ENCODE measurements at regions not wholly inside any gene's neighbourhood (a gene's known extent, or its start where the extent isn't known, plus 50 kb on each side); places are given as distances from the start of the nearest gene placed in this dataset.

DNA sequence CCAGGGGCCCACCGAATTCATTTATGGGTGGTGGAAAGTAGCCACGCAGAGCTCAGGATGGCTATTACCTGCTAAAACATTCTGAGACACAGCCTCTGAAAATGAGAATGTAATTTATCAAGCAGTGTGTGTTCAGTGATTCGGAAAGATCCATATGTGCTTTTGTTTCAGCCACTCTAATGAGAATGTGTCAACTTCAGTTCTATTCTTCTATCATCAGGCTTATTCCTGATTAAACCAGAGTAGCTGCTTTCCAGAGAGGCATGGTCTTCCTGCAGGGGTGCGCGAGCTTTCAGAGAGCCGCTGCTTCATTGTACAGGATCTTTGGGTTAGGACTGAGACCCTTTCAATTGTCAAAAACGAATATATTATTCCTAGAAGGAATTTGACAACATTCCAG is 167.6 kb downstream of the OTUD1 start:
- TF ChIP-seq, protein P1, sequence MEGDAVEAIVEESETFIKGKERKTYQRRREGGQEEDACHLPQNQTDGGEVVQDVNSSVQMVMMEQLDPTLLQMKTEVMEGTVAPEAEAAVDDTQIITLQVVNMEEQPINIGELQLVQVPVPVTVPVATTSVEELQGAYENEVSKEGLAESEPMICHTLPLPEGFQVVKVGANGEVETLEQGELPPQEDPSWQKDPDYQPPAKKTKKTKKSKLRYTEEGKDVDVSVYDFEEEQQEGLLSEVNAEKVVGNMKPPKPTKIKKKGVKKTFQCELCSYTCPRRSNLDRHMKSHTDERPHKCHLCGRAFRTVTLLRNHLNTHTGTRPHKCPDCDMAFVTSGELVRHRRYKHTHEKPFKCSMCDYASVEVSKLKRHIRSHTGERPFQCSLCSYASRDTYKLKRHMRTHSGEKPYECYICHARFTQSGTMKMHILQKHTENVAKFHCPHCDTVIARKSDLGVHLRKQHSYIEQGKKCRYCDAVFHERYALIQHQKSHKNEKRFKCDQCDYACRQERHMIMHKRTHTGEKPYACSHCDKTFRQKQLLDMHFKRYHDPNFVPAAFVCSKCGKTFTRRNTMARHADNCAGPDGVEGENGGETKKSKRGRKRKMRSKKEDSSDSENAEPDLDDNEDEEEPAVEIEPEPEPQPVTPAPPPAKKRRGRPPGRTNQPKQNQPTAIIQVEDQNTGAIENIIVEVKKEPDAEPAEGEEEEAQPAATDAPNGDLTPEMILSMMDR (IDR thresholded peaks at IDR 0.05): no peak
- TF ChIP-seq POLR2A (IDR thresholded peaks at IDR 0.05): no peak
